ENCODE measurements at regions not wholly inside any gene's neighbourhood (a gene's known extent, or its start where the extent isn't known, plus 50 kb on each side); places are given as distances from the start of the nearest gene placed in this dataset.
"Not testable (repeated sequence)": the region's sequence is repeated elsewhere in the genome, so short reads cannot be mapped to it uniquely, and the experiment has no call there.

GRCh38 chr14:105641075-105641937, 114.9 kb downstream of the TMEM121 start:
- DNase-seq = no peak

- not testable (repeated sequence) for DNase-seq
Measured at GRCh38 chr14:105641951-105642350, 115.6 kb downstream of the TMEM121 start.

- not testable (repeated sequence) for DNase-seq
Measured at GRCh38 chr14:105642486-105642885, 116.1 kb downstream of the TMEM121 start.

GRCh38 chr14:105643406-105644052, 117.1 kb downstream of the TMEM121 start:
- not testable (repeated sequence) for DNase-seq

- not testable (repeated sequence) for DNase-seq
Measured at GRCh38 chr14:105644053-105644435, 117.7 kb downstream of the TMEM121 start.

GRCh38 chr14:105644457-105644856, 118.1 kb downstream of the TMEM121 start:
- DNase-seq = not testable (repeated sequence)

GRCh38 chr14:105644891-105645290, 118.5 kb downstream of the TMEM121 start:
- not testable (repeated sequence) for DNase-seq

GRCh38 chr14:105645389-105645788, 119.0 kb downstream of the TMEM121 start:
- DNase-seq = not testable (repeated sequence)

GRCh38 chr14:105646175-105646574, 119.8 kb downstream of the TMEM121 start:
- no peak for DNase-seq

- DNase-seq = not testable (repeated sequence)
Measured at GRCh38 chr14:105646711-105647281, 120.4 kb downstream of the TMEM121 start.

GRCh38 chr14:105647426-105647783, 121.0 kb downstream of the TMEM121 start:
- DNase-seq = not testable (repeated sequence)

GRCh38 chr14:105647784-105648608, 121.6 kb downstream of the TMEM121 start:
- DNase-seq = no peak

GRCh38 chr14:105648609-105649535, 122.5 kb downstream of the TMEM121 start:
- not testable (repeated sequence) for DNase-seq

- DNase-seq = not testable (repeated sequence)
Measured at GRCh38 chr14:105652317-105652716, 125.9 kb downstream of the TMEM121 start.

GRCh38 chr14:105653921-105654320, 127.5 kb downstream of the TMEM121 start:
- DNase-seq = not testable (repeated sequence)

- DNase-seq = not testable (repeated sequence)
Measured at GRCh38 chr14:105659255-105659654, 132.9 kb downstream of the TMEM121 start.

GRCh38 chr14:105659935-105660527, 133.6 kb downstream of the TMEM121 start:
- DNase-seq = no peak

GRCh38 chr14:105660816-105661531, 134.6 kb downstream of the TMEM121 start:
- DNase-seq = no peak

- DNase-seq = not testable (repeated sequence)
Measured at GRCh38 chr14:105662043-105662442, 135.7 kb downstream of the TMEM121 start.

GRCh38 chr14:105662592-105662991, 136.2 kb downstream of the TMEM121 start:
- DNase-seq = not testable (repeated sequence)
